PC-9 (cell line): ENCODE measurements at regions not wholly inside any gene's neighbourhood (a gene's known extent, or its start where the extent isn't known, plus 50 kb on each side); places are given as distances from the start of the nearest gene placed in this dataset.

Experiments
- EZH2 ChIP-seq: fragments of 200-600 bp; sonication (generic); IDR thresholded peaks from 2 replicates; pipeline ENCODE4 v1.8.0; 2017; ENCODE audit warnings: antibody characterized with exemption, low read depth
- TF ChIP-seq, protein P1 (sequence below): fragments of 200-600 bp; sonication (generic); conservative IDR thresholded peaks from 2 replicates; pipeline ENCODE4 v1.6.1; 2017; ENCODE audit warnings: mixed run types, antibody characterized with exemption, mild to moderate bottlenecking, moderate library complexity

DNA sequence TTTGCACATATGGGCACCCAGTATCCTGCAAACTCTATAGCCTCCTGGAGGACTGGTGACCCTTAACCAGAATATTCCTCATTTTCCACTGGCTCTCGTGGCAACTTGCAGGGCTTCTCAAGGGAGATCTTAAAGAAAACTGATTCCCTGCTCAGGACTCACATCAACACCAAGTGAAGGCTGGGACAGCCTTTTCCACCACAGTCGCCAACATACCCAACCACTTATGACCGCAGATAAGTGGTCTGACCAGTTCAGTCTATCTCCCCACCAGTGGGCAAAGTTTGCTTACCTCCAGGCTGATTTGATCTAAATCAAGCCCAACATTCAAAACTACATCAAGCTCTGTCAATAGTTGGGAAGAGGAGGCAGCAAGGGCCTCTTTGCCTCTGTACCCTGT, 289.3 kb upstream of the GATB start:
- TF ChIP-seq, protein P1, sequence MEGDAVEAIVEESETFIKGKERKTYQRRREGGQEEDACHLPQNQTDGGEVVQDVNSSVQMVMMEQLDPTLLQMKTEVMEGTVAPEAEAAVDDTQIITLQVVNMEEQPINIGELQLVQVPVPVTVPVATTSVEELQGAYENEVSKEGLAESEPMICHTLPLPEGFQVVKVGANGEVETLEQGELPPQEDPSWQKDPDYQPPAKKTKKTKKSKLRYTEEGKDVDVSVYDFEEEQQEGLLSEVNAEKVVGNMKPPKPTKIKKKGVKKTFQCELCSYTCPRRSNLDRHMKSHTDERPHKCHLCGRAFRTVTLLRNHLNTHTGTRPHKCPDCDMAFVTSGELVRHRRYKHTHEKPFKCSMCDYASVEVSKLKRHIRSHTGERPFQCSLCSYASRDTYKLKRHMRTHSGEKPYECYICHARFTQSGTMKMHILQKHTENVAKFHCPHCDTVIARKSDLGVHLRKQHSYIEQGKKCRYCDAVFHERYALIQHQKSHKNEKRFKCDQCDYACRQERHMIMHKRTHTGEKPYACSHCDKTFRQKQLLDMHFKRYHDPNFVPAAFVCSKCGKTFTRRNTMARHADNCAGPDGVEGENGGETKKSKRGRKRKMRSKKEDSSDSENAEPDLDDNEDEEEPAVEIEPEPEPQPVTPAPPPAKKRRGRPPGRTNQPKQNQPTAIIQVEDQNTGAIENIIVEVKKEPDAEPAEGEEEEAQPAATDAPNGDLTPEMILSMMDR = no peak
- TF ChIP-seq EZH2 = no peak
